NOMO-1 treated with DMSO at 0.1 percent for 48 hours (cell line): ENCODE measurements at regions not wholly inside any gene's neighbourhood (a gene's known extent, or its start where the extent isn't known, plus 50 kb on each side); places are given as distances from the start of the nearest gene placed in this dataset.
"Not testable (repeated sequence)": the region's sequence is repeated elsewhere in the genome, so short reads cannot be mapped to it uniquely, and the experiment has no call there.

Experiments used
- DNase-seq: peaks from one replicate; lab custom pipeline; 2025; ENCODE audit not compliant: unreplicated experiment; lab: John Stamatoyannopoulos, UW

DNA sequence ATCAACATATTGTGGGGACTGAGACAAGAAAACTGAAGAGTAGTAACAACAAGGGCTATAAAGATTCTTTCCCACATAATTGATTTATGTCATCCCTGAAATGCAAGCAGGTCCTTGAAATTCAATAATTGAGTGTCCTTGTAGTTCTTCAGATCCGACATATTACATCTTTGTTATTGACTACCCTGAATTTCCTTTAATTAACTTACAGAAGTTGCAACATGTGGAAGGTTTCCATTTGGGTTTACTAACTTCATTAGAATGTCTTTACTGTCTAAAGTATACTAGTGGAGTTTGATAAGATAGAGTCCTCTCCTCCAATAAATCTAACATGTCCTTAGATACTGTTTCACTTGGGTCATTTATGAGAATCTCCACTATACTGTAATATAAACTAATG is 951.8 kb downstream of the SLC6A15 start:
- DNase-seq, result no peak

DNA sequence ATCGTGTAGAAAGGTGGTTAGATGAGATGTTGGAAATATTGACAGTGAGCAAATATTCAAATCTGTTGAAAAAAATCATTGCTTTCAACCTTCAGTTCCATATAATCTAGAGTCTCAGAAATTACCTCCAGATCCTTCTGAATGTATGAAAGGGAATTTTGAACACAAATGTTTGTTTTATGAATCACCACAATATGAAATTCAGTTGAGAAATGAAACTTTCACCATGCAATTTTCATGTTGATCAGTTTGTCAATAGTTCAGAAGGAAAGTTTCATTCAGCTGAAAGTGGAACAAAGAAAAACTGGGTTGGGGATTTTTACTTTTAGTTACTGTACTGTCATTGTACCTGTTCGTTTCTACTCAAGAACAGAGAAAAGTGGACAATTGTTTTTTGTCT is 953.6 kb downstream of the SLC6A15 start:
- DNase-seq, result no peak

DNA sequence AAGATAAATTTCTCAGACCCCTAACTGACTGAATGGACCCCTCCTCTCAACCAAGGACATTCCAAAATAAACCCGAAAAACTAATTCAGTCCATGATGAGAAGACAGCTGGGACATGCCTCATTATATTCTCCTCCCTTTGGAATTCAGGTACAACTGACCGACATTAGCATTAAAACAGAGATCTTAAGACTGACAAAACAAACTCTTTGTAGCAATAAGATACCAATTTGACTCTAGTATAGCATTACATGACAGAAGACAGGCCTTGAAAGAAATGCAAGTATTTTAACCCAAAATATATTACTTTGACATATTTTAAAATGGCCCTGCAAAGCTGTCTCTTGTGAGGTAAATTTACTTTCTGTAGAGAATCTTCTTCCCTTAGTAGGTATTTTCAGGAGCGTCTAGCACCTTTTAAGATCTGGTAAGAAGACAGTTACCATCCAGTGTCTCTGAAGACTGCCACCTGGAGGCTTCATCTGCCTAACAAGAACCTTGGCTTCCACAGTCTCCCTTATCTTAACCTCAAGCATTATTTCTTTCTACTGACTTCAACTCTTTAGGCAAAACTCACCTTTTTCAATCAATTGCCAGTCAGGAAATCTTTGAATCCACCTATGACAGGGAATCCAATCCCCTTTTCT is 957.5 kb downstream of the SLC6A15 start:
- DNase-seq, result no peak

DNA sequence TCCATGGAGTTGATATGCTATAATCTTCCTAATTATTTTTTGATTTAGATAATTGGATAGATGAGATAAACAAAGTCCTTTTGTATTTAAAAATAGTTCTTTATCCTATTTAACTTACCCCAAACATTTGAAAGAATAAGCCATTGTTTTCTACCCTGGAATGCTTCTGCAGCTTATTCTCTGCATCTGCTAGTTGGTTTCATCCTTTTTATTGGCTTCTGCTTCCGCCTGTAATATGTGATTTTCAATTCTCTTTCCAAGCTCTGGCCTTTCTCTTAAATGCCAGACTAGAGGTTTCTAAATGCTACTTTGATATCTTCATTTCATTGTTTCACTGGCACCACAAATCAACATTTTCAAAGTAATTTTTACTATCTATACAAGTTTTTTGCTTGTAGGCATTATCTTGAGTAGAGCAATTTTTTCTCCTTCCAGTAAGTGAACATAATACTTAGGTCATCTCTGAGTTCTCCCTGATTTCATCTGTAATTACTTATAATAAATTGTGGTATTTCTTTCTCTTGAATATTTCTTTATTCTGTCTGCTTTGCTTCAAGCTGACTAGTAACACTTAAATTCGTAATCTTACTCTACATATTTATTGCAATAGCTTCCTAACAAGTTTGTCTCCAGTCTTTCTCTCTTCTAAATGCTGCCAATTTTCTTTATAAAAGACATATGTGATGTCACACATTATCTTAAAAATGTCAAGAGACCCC is 958.4 kb downstream of the SLC6A15 start:
- no peak for DNase-seq

DNA sequence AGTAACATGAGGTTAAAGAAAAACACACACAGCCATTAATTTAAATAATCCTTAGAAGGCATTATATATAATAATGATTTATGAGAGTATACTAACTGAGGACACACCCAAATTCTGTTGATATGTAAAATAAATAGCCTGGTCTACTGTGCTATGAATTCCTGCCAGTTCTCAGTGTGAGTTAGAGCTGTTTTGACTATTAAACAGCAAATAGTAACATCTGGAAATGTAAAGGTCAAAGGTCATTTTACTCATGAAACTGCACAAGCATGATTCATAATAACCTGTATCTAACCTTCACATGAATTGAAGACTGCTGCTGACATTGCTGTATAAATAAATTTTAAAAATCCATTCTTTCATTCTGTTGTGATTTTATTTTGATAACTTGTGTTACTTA is 966.7 kb downstream of the SLC6A15 start:
- no peak for DNase-seq

DNA sequence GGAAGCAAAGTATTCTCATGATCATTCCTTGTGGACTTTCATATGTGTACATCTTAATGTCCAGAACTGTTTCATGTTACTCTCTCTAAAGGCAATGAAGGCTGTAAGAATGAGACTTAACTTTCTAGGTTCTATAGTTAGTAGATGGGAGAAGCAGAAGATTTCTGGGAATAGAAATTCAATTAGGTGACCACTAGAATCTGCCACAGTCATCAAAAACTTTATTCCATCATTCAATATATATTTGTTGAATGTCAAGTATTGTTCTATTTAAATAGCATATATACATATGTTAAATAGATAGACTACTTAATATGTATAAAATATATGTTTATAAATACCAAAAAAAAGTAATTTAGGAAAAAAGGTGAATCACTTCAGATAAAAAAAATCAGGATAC is 972.9 kb downstream of the SLC6A15 start:
- DNase-seq, result no peak

DNA sequence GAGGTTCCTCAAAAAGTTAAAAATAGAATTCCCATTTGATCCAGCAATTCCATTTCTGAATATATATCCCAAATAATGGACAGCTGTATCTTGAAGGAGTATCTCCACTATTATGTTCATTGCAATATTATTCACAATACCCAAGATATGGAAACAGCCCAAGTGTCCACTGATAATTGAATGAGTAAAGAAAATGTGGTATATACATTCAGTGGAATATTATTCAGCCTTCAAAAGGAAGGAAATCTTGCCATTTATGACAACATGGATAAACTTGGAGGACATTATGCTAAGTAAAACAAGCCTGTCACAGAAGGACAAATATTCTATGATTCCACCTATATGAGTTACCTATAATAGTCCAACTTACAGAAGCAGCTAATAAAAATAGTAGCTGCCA is 979.0 kb downstream of the SLC6A15 start:
- no peak for DNase-seq

DNA sequence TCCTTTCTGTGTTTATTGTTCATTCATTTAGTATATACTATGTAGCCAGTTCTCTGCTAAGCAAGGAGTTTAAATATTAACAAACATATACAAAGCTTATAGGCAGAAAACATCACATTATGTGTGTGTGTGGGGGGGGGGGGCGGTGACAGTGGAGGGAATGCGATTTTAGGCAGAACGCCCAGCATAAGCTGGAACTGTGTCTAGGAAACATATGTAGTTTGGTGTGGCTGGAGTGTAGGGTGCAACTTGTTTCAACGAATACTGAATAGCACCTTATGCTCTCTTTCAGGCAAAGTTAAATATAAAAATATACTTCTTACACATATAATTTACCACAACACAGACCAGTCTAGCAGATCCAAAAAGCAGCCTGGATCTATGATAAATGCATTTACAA is 980.6 kb downstream of the SLC6A15 start:
- no peak for DNase-seq

DNA sequence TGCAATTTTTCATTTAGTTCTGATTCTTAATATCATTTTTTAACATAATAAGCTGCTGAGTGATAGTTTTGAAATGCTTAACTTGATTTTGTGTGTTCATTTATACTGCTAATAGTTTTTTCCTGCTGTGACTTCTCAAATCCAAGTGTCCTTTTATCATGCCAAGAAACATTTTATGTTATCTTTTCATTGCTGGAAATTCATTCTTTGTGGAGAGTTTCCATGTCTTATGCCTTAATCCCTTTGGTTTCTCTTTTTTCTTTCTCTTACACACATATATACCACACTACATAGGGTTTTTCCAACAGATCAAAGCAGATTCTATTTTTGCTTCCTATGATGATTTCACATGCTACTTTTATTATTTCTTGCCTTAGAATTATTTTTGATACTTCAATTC is 981.1 kb downstream of the SLC6A15 start:
- DNase-seq, result no peak

DNA sequence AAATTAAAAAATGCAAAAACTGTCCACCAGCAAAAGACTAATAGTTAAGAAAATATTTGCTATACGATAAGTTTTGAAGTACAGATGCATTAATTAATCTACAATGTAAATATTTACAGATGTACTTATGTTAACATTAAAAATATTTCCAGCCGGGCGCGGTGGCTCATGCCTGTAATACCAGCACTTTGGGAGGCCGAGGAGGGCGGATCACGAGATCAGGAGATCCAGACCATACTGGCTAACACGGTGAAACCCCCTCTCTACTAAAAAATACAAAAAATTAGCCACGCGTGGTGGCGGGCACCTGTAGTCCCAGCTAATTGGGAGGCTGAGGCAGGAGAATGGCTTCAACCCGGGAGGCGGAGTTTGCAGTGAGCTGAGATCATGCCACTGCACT is 982.8 kb downstream of the SLC6A15 start:
- DNase-seq, result not testable (repeated sequence)

DNA sequence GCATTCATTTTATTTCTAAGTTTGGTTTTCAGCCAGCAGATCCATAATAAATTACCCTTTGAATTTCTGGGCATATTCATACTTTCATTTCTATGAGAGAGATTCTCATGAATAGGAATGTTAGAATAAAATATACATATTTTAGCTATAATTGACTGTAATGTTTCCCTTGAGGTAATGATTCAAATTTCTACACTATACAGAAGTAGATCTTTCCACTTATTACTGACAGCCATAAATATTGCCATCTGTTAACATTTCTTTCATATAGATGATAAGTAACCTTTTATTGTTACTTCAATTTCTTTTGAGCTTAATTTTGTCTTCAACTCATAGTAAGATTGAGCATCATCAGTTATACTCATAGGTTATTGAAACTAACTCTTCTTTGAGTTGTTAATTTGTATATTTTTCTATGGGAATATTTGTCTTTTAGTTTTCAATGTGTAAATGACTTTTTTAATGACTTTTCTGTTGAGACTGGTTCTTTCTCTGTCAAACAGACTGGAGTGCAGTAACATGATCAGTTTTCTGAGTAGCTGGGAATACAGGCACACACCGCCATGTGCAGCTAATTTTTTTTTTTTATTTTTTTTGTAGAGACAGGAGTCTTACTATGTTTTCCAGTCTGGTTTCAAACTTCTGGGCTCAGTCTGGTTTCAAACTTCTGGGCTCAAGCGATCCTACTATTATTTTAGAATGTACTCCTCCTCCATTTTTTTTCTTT is 991.6 kb downstream of the SLC6A15 start:
- DNase-seq, result no peak

DNA sequence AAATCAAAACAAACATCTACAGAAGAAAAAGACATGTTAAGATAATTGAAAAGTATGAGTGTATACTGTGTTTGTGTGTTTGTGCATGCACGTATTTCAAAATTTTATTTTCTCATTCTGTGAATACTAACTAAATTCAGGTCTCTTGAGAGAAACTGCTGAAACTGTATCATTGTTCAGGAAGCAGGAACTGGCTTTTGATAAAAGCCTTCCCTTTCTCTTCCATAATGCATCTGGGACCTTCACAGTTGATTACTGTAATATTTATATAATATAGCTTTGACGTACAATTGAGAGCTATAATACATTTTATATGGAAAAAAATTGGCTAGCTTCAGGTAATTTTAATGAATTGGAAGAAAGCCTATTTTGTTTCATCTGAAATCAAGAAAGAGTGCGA is 993.5 kb downstream of the SLC6A15 start:
- no peak for DNase-seq

DNA sequence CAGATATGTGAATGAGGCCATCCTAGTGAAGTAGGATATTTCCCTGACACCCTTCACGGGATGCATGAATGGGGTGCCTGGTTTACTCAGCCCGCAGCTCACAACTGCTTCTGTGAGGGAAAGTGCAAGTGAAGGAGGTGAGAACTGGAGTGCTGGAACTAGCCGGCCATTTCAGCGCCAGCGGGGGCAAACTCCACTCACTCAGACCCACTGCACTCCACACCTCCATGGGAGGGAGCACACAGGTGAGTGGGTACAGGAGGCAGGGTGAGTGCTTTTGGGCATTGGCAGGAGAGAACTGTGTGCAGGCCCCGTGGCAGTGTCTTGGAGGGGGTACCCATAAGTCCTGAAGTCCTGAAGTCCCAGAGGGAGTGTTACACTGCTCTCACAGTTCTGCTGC is 1008.4 kb downstream of the SLC6A15 start:
- no peak for DNase-seq

DNA sequence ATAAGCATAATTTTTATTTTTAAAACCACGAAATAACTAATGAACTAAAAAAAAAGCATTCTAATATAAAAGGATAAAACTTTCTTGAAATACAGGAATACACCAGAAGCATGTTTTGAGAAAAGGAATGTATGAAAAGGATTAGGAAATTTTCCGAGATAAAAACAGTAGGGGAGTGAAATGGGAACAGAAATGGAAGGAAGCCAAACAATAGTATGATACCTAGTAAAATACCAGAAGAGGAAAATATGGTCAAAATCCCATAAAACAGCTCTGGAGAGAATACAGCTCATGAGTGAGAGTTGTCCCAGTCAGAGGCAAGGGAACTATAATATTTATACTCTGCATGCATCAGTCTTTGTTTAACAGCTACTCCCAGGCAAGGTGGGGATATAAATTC is 1016.2 kb downstream of the SLC6A15 start:
- DNase-seq, result no peak

DNA sequence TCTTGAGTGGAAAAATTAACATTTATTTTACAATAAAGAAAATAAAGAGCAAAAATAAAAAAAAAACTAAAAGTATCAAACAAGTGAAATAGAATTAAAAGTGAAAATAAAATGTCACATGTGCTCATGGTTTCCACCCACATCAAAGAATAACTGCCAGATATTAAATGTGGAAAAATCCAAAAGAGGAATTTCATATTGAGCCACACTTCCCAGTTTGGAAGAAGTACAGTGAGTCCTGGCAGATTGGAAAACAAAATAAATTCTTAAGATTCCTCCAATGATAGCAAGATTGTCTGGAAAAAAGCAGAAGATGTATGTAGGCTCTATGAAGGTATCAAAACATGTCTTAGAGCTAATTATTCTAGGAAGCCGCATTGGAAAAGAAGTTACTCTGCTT is 1019.5 kb downstream of the SLC6A15 start:
- no peak for DNase-seq

DNA sequence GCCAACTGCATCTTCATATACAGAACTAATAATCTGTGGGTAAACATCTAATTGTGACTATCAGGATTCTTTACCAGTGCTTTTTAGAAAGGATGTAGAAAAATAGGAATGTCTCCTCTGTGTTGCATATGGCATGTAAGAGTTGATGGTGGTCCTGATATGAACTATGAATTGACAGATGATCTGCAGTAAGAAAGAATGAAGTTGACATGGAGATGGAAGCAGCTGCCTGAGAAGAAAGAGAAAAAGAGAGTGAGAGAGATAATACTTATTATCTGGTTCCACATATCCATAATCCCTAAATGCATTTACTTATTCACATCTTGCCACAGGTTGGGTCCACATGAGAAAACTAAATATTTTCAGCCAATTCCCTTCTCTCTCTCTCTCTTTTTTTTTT is 1022.9 kb downstream of the SLC6A15 start:
- DNase-seq, result no peak

DNA sequence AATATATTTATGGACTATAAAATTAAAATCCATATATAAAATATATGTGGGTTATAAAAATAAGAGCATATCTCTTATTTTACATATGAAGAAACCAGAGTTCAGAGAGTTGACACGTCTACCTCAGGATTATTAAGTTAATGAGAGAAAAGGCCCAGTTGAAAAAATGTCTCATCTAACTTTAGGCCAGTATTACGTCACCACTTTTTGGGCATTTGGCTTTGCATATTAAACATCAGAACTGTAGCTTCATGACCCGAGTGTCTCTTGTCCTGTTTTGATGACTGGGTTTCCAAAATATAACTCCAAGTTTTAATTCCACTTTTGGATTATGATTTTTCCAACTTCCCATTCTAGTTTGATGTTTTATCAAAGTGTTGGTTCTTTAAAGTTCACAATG is 1026.1 kb downstream of the SLC6A15 start:
- DNase-seq, result no peak

DNA sequence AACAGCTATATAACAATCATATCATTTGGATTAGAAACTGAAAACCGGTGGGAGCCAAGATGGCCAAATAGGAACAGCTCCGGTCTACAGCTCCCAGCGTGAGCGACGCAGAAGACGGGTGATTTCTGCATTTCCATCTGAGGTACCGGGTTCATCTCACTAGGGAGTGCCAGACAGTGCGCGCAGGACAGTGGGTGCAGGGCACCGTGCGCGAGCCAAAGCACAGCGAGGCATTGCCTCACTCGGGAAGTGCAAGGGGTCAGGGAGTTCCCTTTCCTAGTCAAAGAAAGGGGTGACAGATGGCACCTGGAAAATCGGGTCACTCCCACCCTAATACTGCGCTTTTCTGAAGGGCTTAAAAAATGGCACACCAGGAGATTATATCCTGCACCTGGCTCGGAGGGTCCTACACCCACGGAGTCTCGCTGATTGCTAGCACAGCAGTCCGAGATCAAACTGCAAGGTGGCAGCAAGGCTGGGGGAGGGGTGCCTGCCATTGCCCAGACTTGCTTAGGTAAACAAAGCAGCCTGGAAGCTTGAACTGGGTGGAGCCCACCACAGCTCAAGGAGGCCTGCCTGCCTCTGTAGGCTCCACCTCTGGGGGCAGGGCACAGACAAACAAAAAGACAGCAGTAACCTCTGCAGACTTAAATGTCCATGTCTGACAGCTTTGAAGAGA is 1041.5 kb downstream of the SLC6A15 start:
- DNase-seq, result not testable (repeated sequence)

DNA sequence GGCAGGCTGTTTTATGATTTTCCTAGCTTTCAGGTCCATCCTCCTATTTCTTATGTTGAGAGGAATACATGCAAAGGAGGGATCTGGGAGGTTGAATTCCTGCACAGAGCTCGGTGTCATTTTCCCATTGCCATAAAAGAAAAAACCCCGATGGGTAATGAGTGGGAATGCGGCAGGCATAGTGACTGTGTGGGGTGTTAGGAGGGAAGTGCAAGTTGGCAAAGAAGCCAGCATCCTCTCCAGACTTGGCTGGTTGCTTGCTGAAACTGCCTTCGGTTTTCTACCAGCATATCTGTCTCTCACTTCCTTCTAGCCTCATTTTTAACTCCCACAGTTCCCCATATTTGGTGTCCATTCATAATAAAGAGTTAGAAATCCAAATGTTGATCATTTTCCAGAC is 1046.1 kb downstream of the SLC6A15 start:
- no peak for DNase-seq

DNA sequence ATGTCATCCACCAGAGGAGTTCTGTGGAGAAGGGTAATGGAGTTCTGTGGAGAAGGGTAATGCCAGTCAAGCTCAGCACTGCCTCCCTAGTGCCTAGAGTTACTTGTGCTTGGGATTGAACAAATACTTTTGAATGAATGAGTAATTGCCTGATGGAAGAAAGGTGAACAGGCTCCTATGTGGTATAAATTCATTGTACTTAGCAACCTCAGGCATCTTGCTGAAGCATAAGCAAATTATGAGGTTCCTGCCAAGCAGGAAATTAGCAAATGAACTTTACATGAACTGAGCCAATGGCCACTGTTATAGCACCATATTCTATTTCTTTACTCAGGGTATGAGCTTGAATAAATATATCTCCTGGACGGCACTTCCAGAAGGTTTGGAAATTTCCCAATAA is 1047.2 kb downstream of the SLC6A15 start:
- no peak for DNase-seq

DNA sequence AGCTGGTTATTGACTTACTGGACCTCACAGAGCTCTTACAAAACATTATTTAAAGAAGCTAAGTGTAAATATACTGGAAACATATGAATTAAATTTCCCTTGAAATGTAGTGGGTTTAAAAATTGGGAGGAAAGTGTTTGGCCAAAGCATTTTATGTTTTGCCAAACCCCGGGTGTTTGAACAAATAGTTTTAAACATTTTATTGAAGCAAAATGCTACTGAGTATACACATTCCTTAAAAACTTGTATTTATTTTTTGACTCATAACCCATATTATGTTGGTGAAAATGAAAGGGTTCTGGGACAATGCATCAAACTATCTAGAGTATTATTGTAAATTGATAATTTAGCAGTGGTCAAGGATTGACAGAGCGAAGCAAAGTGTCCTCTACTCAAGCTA is 1048.5 kb downstream of the SLC6A15 start:
- no peak for DNase-seq

DNA sequence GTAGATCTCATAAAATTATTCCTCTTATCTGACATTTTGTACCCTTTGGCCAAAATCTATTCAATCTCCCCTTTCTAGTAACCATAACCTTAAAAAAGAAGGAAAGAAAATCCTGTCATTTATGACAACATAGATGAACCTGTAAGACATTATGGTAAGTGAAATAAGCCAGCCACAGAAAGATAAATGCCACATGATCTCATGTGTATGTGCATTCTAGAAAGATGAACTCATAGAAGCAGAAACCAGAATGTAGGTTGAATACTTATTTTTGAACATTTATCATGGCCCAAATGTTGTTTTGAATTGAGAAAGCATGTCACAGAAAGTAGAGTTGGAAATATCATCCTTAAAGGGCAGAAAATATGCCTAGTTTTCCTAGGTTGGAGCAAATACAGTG is 1053.6 kb downstream of the SLC6A15 start:
- no peak for DNase-seq
